ENCODE measurements at regions not wholly inside any gene's neighbourhood (a gene's known extent, or its start where the extent isn't known, plus 50 kb on each side); places are given as distances from the start of the nearest gene placed in this dataset.
"Not testable (repeated sequence)": the region's sequence is repeated elsewhere in the genome, so short reads cannot be mapped to it uniquely, and the experiment has no call there.

GRCh38 chr5:153296251-153296844 is 194.1 kb upstream of the GRIA1 start:
- FAIRE-seq, result not testable (repeated sequence)

DNA sequence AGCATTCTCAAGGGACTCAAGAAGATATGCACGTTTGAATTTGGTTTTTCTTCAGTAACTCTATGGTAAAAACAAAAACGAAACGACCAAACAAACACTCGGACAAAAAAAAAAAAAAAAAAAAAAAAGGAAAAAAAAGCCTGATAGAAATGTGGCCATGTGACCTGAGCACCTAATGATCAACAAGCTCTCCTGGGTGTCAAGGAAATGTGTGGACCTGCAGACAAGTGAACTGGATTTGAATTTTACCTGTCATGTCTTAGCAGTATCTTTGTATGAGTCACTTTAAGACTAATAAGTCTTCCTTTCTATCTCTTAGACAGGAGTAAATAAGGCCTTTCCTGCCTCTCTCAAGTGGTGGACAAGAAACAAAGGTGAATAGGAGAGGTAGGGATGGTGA is 190.6 kb upstream of the GRIA1 start:
- no peak for FAIRE-seq

DNA sequence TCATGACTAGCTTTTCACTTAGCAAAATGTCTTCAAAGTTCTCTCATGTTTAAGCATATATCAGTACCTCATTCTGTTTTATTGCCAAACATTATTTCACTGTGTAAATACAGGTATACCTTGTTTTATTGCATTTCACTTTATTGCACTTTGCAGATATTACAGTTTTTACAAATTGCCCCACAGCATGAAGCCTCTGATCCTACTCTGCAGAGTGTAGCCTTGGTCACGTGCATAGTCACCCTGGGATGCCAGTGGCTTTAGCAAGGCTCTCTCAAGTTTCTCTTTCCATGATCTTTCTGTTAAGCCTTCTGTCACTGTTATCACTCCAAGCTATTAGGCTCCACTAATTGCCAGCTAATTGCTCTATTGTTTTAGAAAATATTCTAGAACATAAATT is 182.2 kb upstream of the GRIA1 start:
- FAIRE-seq, result no peak

- FAIRE-seq, result no peak
Observed at GRCh38 chr5:153318556-153318955, 171.9 kb upstream of the GRIA1 start.

- FAIRE-seq, result no peak
Observed at GRCh38 chr5:153321478-153321877, 169.0 kb upstream of the GRIA1 start.

- FAIRE-seq, result no peak
Observed at GRCh38 chr5:153340139-153340538, 150.3 kb upstream of the GRIA1 start.

- FAIRE-seq, result no peak
Observed at GRCh38 chr5:153340738-153341137, 149.7 kb upstream of the GRIA1 start.

GRCh38 chr5:153342487-153342886 is 148.0 kb upstream of the GRIA1 start:
- no peak for FAIRE-seq

- no peak for FAIRE-seq
Observed at GRCh38 chr5:153347611-153348010, 142.9 kb upstream of the GRIA1 start.

GRCh38 chr5:153350175-153350883 is 140.1 kb upstream of the GRIA1 start:
- FAIRE-seq, result no peak

GRCh38 chr5:153352685-153353219 is 137.7 kb upstream of the GRIA1 start:
- FAIRE-seq, result no peak

GRCh38 chr5:153357493-153358112 is 132.9 kb upstream of the GRIA1 start:
- no peak for FAIRE-seq

- no peak for FAIRE-seq
Observed at GRCh38 chr5:153358315-153358976, 132.0 kb upstream of the GRIA1 start.

- no peak for FAIRE-seq
Observed at GRCh38 chr5:153360860-153361259, 129.6 kb upstream of the GRIA1 start.

DNA sequence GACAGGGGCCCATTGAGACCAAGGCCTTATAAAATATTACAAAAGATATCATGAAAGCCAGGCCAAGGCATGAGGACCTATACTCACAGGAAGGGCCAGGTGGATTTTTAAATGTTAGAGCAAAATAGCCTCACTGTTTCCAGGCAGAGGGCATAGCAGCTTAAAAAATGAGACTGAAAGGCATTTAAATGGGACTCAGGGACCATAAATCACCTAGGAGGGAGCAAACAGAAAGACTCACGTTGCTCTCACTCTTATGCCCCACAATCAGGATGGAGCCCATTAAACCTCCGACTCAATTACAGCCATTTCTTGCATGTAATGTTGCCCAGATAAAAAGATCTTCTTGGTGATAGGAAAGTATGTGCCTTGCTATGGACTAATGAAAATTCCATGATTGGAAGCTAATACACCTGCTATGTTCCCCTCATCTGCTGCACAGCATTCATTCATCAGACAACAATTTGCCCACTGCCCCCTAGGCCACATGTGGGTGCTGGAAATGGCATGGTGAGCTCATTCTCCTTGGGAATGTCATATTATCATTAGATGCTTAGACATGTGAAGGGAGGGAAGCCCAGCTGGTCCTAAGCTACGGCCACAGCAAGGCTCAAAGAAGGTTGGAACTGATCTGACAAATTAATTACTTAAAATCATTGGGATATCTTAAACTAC is 128.6 kb upstream of the GRIA1 start:
- no peak for FAIRE-seq

GRCh38 chr5:153365547-153365946 is 124.9 kb upstream of the GRIA1 start:
- no peak for FAIRE-seq

DNA sequence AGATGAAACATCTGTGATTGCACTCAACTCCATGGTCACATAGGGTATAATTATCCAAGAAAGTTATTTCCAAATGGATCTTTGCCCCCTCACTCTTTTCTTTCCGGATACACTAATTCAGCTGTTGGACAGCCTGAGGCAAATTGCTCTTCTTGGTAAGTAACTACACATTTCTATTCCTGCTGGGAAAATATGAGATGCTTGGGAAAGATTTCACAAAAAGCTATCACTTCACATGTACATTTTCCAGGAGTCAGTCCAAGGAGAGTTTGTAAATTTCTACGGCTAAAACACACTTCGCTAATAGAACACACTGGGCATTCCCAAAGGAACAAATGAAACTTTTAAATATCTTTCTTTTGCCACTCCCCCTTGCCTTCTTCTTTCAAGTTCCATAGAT is 123.0 kb upstream of the GRIA1 start:
- FAIRE-seq, result no peak

DNA sequence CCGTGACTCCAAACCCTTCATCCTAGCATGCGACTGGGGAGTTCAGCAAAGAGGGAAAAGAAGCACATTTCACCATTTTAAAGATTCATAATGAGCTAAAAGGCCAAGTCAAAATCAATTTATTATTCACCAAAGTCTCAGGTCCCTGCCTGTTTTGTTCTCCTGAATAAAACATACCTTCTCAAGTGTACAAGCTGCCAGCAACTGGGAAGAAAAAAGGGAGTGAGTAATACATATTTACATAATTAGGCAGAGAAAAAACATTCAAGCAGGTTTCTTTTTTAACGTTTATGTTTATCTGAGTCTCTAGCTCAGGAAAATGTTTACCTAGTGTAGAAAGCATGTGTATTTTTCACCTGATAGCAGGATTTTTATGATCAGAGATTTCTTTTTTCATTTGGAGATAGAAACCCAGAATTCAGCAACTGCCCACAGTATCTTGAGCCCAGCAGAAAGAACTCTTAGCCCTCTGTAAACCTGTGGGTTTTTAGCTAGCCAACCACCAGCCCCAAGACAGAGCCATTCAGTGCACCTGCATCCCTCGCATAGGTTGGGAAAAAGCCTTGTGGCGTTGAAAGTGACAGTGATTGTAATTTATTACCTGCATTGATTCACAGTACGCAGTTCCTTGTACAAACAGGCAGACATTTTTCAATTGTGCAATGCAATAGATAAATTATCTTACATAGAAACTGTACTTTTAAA is 117.9 kb upstream of the GRIA1 start:
- FAIRE-seq, result no peak

GRCh38 chr5:153373130-153373498 is 117.4 kb upstream of the GRIA1 start:
- no peak for FAIRE-seq

DNA sequence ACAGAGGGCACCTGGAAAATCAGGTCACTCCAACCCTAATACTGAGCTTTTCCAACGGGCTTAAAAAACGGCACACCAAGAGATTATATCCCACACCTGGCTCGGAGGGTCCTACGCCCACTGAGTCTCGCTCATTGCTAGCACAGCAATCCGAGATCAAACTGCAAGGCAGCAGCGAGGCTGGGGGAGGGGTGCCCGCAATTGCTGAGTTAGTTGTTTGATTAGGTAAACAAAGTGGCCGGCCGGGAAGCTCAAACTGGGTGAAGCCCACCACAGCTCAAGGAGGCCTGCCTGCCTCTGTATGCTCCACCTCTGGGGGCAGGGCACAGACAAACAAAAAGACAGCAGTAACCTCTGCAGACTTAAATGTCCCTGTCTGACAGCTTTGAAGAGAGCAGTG is 108.8 kb upstream of the GRIA1 start:
- FAIRE-seq, result not testable (repeated sequence)

DNA sequence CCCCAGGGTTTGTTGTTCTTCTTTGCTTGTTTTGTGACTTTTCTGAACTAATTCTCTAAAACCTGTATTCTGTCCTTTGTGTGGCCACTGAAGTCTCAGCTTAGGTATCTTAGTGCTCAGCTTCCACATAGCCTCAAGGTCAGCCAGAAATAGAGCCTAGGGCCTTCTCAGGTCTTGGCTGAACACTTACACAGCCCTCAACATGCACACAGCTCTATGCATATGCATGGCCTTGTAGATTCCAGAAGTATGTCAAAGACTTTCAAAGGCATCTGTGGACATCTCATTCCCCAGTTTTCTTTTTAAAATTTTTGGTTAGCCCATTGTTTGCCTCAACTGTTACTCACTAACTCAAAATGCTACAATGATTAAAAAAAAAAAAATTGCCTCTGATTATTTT is 99.9 kb upstream of the GRIA1 start:
- FAIRE-seq, result no peak

- no peak for FAIRE-seq
Observed at GRCh38 chr5:153399595-153399994, 90.9 kb upstream of the GRIA1 start.
